SK-N-SH (cell line): ENCODE measurements at regions not wholly inside any gene's neighbourhood (a gene's known extent, or its start where the extent isn't known, plus 50 kb on each side); places are given as distances from the start of the nearest gene placed in this dataset.

Source experiments
- CTCF ChIA-PET: fragments of 300-600, 350-600 bp; formaldehyde crosslinking; extraction: SDS; loops from one replicate; lab custom pipeline; 2021; lab: Yijun Ruan, JAX
- POLR2A ChIA-PET: fragments of 350-600 bp; sonication (Branson Sonifier 250); formaldehyde crosslinking; extraction: SDS; loops from one replicate; lab custom pipeline; 2020; ENCODE audit warnings: antibody characterized with exemption, inconsistent platforms; lab: Yijun Ruan, JAX
- DNase-seq: peaks from one replicate; pipeline ENCODE4 v3.0.0; 2012
- H2AFZ ChIP-seq: fragments of 200-600 bp; sonication (generic); 2 replicates; pipeline ENCODE4 v1.8.1; 2016; ENCODE audit warnings: antibody characterized with exemption, mild to moderate bottlenecking, low read depth
- H3F3A ChIP-seq: fragments of 200-600 bp; sonication (generic); replicated peaks from 2 replicates; pipeline ENCODE3; 2016; ENCODE audit warnings: antibody characterized with exemption, mild to moderate bottlenecking; ENCODE audit not compliant: insufficient read depth
- H3K27ac ChIP-seq, 2 experiments: fragments of 200-500 bp in 1 of 2; fragments of 200-600 bp in 1 of 2; sonication (Bioruptor generic) in 1 of 2; sonication (generic), shearing (Covaris generic) in 1 of 2; 2 replicates each; pipeline versions ENCODE4 v1.5.1 to v1.6.1; 2014 to 2016; ENCODE audit warnings: low read depth in 2 of 2, inconsistent platforms in 1 of 2, low read length in 1 of 2, mild to moderate bottlenecking in 1 of 2, mixed read lengths in 1 of 2
- H3K27me3 ChIP-seq: fragments of 200-600 bp; sonication (generic), shearing (Covaris generic); 2 replicates; pipeline ENCODE4 v1.6.1; 2016; ENCODE audit warnings: mixed run types; ENCODE audit not compliant: insufficient read depth
- H3K36me3 ChIP-seq, 2 experiments: fragments of 200-500 bp in 1 of 2; fragments of 200-600 bp in 1 of 2; sonication (Bioruptor generic) in 1 of 2; sonication (generic) in 1 of 2; replicated peaks in 1 of 2; 2 replicates each; pipeline versions ENCODE3 to v1.5.1; 2014 to 2016; ENCODE audit warnings: low read length in 1 of 2, mild to moderate bottlenecking in 1 of 2; ENCODE audit not compliant: insufficient read depth in 2 of 2, control insufficient read depth in 1 of 2
- H3K4me1 ChIP-seq, 2 experiments: fragments of 200-500 bp in 1 of 2; fragments of 200-600 bp in 1 of 2; sonication (Bioruptor generic) in 1 of 2; sonication (generic), shearing (Covaris generic) in 1 of 2; 2 replicates each; pipeline versions ENCODE4 v1.5.1 to v1.6.1; 2014 to 2016; ENCODE audit warnings: low read depth in 1 of 2, low read length in 1 of 2, mixed run types in 1 of 2; ENCODE audit not compliant: insufficient read depth in 2 of 2, control insufficient read depth in 1 of 2
- H3K4me2 ChIP-seq: fragments of 200-600 bp; sonication (generic), shearing (Covaris generic); 2 replicates; pipeline ENCODE4 v1.6.1; 2017; ENCODE audit warnings: mixed run types
- H3K4me3 ChIP-seq, 2 experiments: fragments of 200-500 bp in 1 of 2; fragments of 200-600 bp in 1 of 2; sonication (Bioruptor generic) in 1 of 2; sonication (generic), shearing (Covaris generic) in 1 of 2; 2 replicates each; pipeline versions ENCODE4 v1.5.1 to v1.8.1; 2014 to 2016; ENCODE audit warnings: low read depth in 2 of 2, inconsistent platforms in 1 of 2, low read length in 1 of 2, mild to moderate bottlenecking in 1 of 2, mixed read lengths in 1 of 2, moderate library complexity in 1 of 2
- H3K79me2 ChIP-seq: fragments of 200-600 bp; sonication (generic); 2 replicates; pipeline ENCODE4 v1.8.1; 2017; ENCODE audit warnings: mild to moderate bottlenecking; ENCODE audit not compliant: insufficient read depth
- H3K9ac ChIP-seq: fragments of 200-600 bp; sonication (generic); 2 replicates; pipeline ENCODE4 v1.6.1; 2017; ENCODE audit warnings: mixed run types
- H3K9me2 ChIP-seq: fragments of 200-600 bp; sonication (generic); 2 replicates; pipeline ENCODE4 v1.6.1; 2017; ENCODE audit warnings: mixed run types
- H3K9me3 ChIP-seq: fragments of 200-600 bp; sonication (generic); 2 replicates; pipeline ENCODE4 v1.6.1; 2017; ENCODE audit warnings: mixed run types, mild to moderate bottlenecking, moderate library complexity
- H4K20me1 ChIP-seq: fragments of 200-600 bp; sonication (generic); 2 replicates; pipeline ENCODE4 v1.6.1; 2017; ENCODE audit warnings: mild to moderate bottlenecking, mixed run types; ENCODE audit not compliant: insufficient read depth
- CHD2 ChIP-seq: fragments of 150-350 bp; IDR thresholded peaks from 2 replicates; pipeline ENCODE4 v1.6.1; 2018; ENCODE audit warnings: low read length; ENCODE audit not compliant: partially characterized antibody
- CTCF ChIP-seq: fragments of 200-600 bp; sonication (generic); IDR thresholded peaks from 2 replicates; pipeline ENCODE4 v1.6.1; 2017; ENCODE audit warnings: antibody characterized with exemption, mild to moderate bottlenecking, moderate library complexity
- ELF1 ChIP-seq: IDR thresholded peaks from 2 replicates; pipeline ENCODE4 v1.4.0; 2012
- EP300 ChIP-seq, 2 experiments: IDR thresholded peaks; 2 replicates each; pipeline versions ENCODE4 v1.4.0 to v1.6.1; 2012; ENCODE audit warnings: borderline replicate concordance in 1 of 2, low read depth in 1 of 2, low read length in 1 of 2
- FOSL2 ChIP-seq: IDR thresholded peaks from 2 replicates; pipeline ENCODE4 v1.4.0; 2012; ENCODE audit warnings: low read depth, mild to moderate bottlenecking, moderate library complexity, borderline replicate concordance
- GATA2 ChIP-seq: sonication (generic); formaldehyde crosslinking; IDR thresholded peaks from 2 replicates; pipeline ENCODE4 v1.5.0; 2020; ENCODE audit warnings: mild to moderate bottlenecking, missing genetic modification reagents
- JUND ChIP-seq: IDR thresholded peaks from 2 replicates; pipeline ENCODE4 v1.4.0; 2012
- MAX ChIP-seq: IDR thresholded peaks from 2 replicates; pipeline ENCODE4 v1.4.0; 2012; ENCODE audit warnings: low read depth
- MEF2A ChIP-seq: IDR thresholded peaks from 2 replicates; pipeline ENCODE4 v1.4.0; 2012; ENCODE audit warnings: low read depth, borderline replicate concordance
- NFIC ChIP-seq: IDR thresholded peaks from 2 replicates; pipeline ENCODE4 v1.4.0; 2012; ENCODE audit warnings: borderline replicate concordance
- PBX3 ChIP-seq: IDR thresholded peaks from 2 replicates; pipeline ENCODE4; 2012
- POLR2AphosphoS5 ChIP-seq: IDR thresholded peaks from 2 replicates; pipeline ENCODE4 v1.6.1; 2012; ENCODE audit warnings: low read depth, low read length
- RAD21 ChIP-seq: IDR thresholded peaks from 2 replicates; pipeline ENCODE4 v1.6.1; 2012; ENCODE audit warnings: mild to moderate bottlenecking, low read length
- RCOR1 ChIP-seq: fragments of 150-350 bp; IDR thresholded peaks from 2 replicates; pipeline ENCODE4 v1.6.1; 2017; ENCODE audit warnings: antibody characterized with exemption, low read length
- RFX5 ChIP-seq: IDR thresholded peaks from 2 replicates; pipeline ENCODE4 v1.6.1; 2012; ENCODE audit warnings: mild to moderate bottlenecking, improper control_type of control experiment, low read length
- RXRA ChIP-seq: IDR thresholded peaks from 2 replicates; pipeline ENCODE4 v1.4.0; 2012; ENCODE audit warnings: low read depth, mild to moderate bottlenecking, borderline replicate concordance
- SMC3 ChIP-seq: IDR thresholded peaks from 2 replicates; pipeline ENCODE4 v1.6.1; 2012; ENCODE audit warnings: low read depth, low read length, improper control_type of control experiment
- TAF1 ChIP-seq: IDR thresholded peaks from 2 replicates; pipeline ENCODE4 v1.6.1; 2012; ENCODE audit warnings: low read depth, mild to moderate bottlenecking, low read length, moderate library complexity, borderline replicate concordance
- TCF12 ChIP-seq: IDR thresholded peaks from 2 replicates; pipeline ENCODE4 v1.4.0; 2012
- TEAD4 ChIP-seq: IDR thresholded peaks from 2 replicates; pipeline ENCODE4 v1.4.0; 2012; ENCODE audit warnings: mild to moderate bottlenecking, borderline replicate concordance; ENCODE audit not compliant: insufficient read depth
- USF1 ChIP-seq: IDR thresholded peaks from 2 replicates; pipeline ENCODE4 v1.4.0; 2012; ENCODE audit warnings: low read depth, borderline replicate concordance
- USF2 ChIP-seq: fragments of 150-350 bp; IDR thresholded peaks from 2 replicates; pipeline ENCODE4 v1.6.1; 2017; ENCODE audit warnings: antibody characterized with exemption, low read length, low read depth, borderline replicate concordance
- YY1 ChIP-seq: IDR thresholded peaks from 2 replicates; pipeline ENCODE4 v1.4.0; 2012; ENCODE audit warnings: low read depth, mild to moderate bottlenecking
- WGBS: methylation state at CpG from one replicate; pipeline ENCODE4 v1.1.6; 2017; ENCODE audit warnings: low lambda C conversion rate; 5-methylcytosine and 5-hydroxymethylcytosine counted together
- TF ChIP-seq, protein P1 (sequence below): fragments of 150-350 bp; IDR thresholded peaks from 2 replicates; pipeline ENCODE4 v1.6.1; 2016; ENCODE audit warnings: mild to moderate bottlenecking, low read depth, low read length

DNA sequence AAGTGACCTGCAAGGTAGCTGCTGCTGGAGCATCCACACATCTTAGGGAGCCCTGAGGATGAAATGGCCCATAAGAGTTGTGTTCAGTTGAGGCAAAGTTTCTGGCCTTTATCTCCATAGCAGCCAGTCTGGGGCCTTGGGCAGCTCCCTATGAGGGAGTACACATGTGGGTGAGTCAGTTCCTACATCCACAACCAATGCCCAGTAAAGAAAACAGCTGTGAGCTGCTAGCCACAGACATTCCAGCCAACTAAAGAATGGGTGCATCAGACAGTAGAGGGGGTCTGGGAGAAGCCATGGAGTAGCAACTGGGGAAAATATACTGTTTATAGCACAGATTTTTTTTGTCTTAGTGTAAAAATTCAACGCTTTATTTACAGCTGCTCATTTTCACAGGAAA is 720.7 kb downstream of the TLE1 start:
- ChIA-PET CTCF (interaction anchor here (0.9 to 1.0 kb wide), 2 partner anchors 21 to 176 kb away, joined by 3 read pairs; no protein-coding TSS in a partner anchor), POLR2A (no interaction called here)
- no peaks in the 10 kb centered on the region for H3K4me1 ChIP-seq
- no peaks in the 10 kb centered on the region for H3K9me3 ChIP-seq
- no peaks in the 10 kb centered on the region for H3K36me3 ChIP-seq
- TF ChIP-seq SMC3: no peak
- TF ChIP-seq MEF2A: no peak
- no peak for TF ChIP-seq GATA2 (CRISPR knock-in tag)
- no peak for TF ChIP-seq RAD21
- TF ChIP-seq YY1: no peak
- no peak for TF ChIP-seq ELF1
- no peak for TF ChIP-seq TEAD4
- TF ChIP-seq, protein P1, sequence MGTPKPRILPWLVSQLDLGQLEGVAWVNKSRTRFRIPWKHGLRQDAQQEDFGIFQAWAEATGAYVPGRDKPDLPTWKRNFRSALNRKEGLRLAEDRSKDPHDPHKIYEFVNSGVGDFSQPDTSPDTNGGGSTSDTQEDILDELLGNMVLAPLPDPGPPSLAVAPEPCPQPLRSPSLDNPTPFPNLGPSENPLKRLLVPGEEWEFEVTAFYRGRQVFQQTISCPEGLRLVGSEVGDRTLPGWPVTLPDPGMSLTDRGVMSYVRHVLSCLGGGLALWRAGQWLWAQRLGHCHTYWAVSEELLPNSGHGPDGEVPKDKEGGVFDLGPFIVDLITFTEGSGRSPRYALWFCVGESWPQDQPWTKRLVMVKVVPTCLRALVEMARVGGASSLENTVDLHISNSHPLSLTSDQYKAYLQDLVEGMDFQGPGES: no peak
- no peak for TF ChIP-seq NFIC
- no peak for TF ChIP-seq USF2
- no peak for TF ChIP-seq FOSL2
- no peak for TF ChIP-seq CHD2
- TF ChIP-seq TCF12: no peak
- TF ChIP-seq RXRA: no peak
- no peak for TF ChIP-seq JUND
- TF ChIP-seq USF1: no peak
- no peak for TF ChIP-seq TAF1
- TF ChIP-seq RCOR1: no peak
- TF ChIP-seq EP300 (IDR thresholded peaks at IDR 0.05; ENCODE audit: borderline replicate concordance in 1 of 2, low read depth in 1 of 2, low read length in 1 of 2): no peak
- no peak overlapping the region for H3K4me2 ChIP-seq
- no peaks in the 10 kb centered on the region for H4K20me1 ChIP-seq
- no peaks in the 10 kb centered on the region for H3K9me2 ChIP-seq
- H3F3A ChIP-seq: no peaks in the 10 kb centered on the region
- no peak overlapping the region for H3K27ac ChIP-seq
- H3K27me3 ChIP-seq: no peaks in the 10 kb centered on the region
- H3K79me2 ChIP-seq: no peaks in the 10 kb centered on the region
- H2AFZ ChIP-seq: no peak overlapping the region
- 89% methylated on average over 1 of the region's 1 CpG for WGBS
- H3K9ac ChIP-seq: no peak overlapping the region
- no peak for DNase-seq
- H3K4me3 ChIP-seq: no peak overlapping the region

DNA sequence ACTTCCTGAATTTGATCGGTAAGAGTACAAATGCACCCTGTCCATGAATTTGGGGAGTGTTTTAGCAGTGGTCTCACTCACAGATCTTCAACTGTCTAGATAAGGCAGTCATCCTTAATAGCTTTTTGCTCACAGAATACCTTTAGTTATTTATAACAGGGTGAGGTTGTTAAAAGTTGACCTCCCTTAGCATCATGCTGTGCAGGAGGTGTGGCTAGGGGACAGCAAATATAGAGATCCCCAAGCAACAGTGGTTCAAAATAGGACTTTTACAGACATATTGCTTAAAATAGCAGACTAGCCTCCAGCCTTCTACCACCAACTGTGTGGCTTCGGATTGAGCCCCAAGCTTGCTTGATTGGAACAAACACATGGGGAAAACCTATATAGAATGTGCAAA is 724.4 kb downstream of the TLE1 start:
- WGBS: 52% methylated on average over 2 of the region's 2 CpGs
- H3F3A ChIP-seq: no peaks in the 10 kb centered on the region
- no peak overlapping the region for H3K27ac ChIP-seq
- H3K9me3 ChIP-seq: no peaks in the 10 kb centered on the region
- H4K20me1 ChIP-seq: no peaks in the 10 kb centered on the region
- CTCF ChIA-PET: no interaction called here
- no peaks in the 10 kb centered on the region for H3K9me2 ChIP-seq
- H2AFZ ChIP-seq: no peak overlapping the region
- TF ChIP-seq MAX (no peak), RXRA (no peak), RFX5 (no peak), JUND (no peak), CHD2 (no peak), PBX3 (no peak), CTCF (no peak), RCOR1 (no peak), FOSL2 (no peak), POLR2AphosphoS5 (no peak), NFIC (no peak)
- TF ChIP-seq, protein P1: no peak
- TF ChIP-seq, all 33 proteins: peak for 0
- no peaks in the 10 kb centered on the region for H3K27me3 ChIP-seq
- no peak for DNase-seq
- POLR2A ChIA-PET: no interaction called here
- no peaks in the 10 kb centered on the region for H3K4me1 ChIP-seq
- H3K36me3 ChIP-seq: no peaks in the 10 kb centered on the region
- H3K79me2 ChIP-seq: no peaks in the 10 kb centered on the region
- no peak overlapping the region for H3K4me3 ChIP-seq
- H3K9ac ChIP-seq: no peak overlapping the region
- no peak overlapping the region for H3K4me2 ChIP-seq
